ENCODE measurements at regions not wholly inside any gene's neighbourhood (a gene's known extent, or its start where the extent isn't known, plus 50 kb on each side); places are given as distances from the start of the nearest gene placed in this dataset.

DNA sequence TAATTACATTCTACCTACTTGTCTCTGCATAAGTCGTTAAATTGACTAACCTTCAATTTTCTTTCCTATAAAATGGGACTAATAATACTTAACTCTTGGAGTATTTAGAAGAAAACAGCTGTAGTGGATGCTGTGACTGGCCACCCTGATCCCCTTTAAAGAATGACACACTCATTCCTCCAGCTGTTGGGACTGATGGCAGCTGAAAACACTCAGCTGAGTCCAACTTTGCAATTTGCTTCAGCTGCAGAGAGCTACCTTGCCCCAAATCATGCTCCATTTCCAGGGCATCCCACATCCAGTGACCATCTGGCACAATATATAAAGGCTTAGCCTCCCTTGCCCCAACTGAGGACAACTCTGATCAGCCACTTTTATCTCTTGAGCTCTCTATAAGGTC is 89.1 kb downstream of the MID1IP1 start:
- H3F3A ChIP-seq (ENCODE audit: low read length, unreplicated experiment) = peaks cover 3% of the 10 kb centered on the region
- CTCF ChIA-PET = no interaction called here
- H3K4me3 ChIP-seq (ENCODE audit: low read length) = no peak overlapping the region
- no peak overlapping the region for H3K9ac ChIP-seq (ENCODE audit: low read length)
- no peaks in the 10 kb centered on the region; the same call in 1 of the 2 replicates for H3K36me3 ChIP-seq (ENCODE audit: low read depth, low read length)
- no peaks in the 10 kb centered on the region for H4K20me1 ChIP-seq (ENCODE audit: low read length)
- no peaks in the 10 kb centered on the region for H3K9me3 ChIP-seq (ENCODE audit: low read length)
- no peak overlapping the region for H2AFZ ChIP-seq (ENCODE audit: low read length)
- H3K4me1 ChIP-seq (ENCODE audit: insufficient read depth, low read length) = peaks cover 18% of the 10 kb centered on the region
- no peak overlapping the region for H3K4me2 ChIP-seq (ENCODE audit: low read length)
- TF ChIP-seq EZH2 (IDR thresholded peaks at IDR 0.05; ENCODE audit: low read length, unreplicated experiment) = no peak
- TF ChIP-seq, protein P1, sequence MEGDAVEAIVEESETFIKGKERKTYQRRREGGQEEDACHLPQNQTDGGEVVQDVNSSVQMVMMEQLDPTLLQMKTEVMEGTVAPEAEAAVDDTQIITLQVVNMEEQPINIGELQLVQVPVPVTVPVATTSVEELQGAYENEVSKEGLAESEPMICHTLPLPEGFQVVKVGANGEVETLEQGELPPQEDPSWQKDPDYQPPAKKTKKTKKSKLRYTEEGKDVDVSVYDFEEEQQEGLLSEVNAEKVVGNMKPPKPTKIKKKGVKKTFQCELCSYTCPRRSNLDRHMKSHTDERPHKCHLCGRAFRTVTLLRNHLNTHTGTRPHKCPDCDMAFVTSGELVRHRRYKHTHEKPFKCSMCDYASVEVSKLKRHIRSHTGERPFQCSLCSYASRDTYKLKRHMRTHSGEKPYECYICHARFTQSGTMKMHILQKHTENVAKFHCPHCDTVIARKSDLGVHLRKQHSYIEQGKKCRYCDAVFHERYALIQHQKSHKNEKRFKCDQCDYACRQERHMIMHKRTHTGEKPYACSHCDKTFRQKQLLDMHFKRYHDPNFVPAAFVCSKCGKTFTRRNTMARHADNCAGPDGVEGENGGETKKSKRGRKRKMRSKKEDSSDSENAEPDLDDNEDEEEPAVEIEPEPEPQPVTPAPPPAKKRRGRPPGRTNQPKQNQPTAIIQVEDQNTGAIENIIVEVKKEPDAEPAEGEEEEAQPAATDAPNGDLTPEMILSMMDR (conservative IDR thresholded peaks at IDR 0.05; ENCODE audit: low read depth, low read length) = no peak
- no peak for TF ChIP-seq EZH2phosphoT487 (IDR thresholded peaks at IDR 0.05; ENCODE audit: borderline replicate concordance, low read length)
- H3K27ac ChIP-seq (ENCODE audit: low read length) = no peak overlapping the region
- POLR2A ChIA-PET (ENCODE audit: unreplicated experiment) = no interaction called here
- ATAC-seq = no peak
- intact Hi-C loops (cut with micrococcal nuclease) = no loop called here
- BruUV-seq (replicated peaks) = no TSS peak
- peaks cover 5% of the 10 kb centered on the region; the same call in 1 of the 2 replicates for H3K79me2 ChIP-seq (ENCODE audit: low read length)
- H3K27me3 ChIP-seq (ENCODE audit: low read length) = no peaks in the 10 kb centered on the region
- H3K9me2 ChIP-seq (replicated peaks; ENCODE audit: low read length) = no peaks in the 10 kb centered on the region
- DNase-seq = no peak

GRCh38 chrX:38890963-38891362 is 89.7 kb downstream of the MID1IP1 start:
- H3K4me3 ChIP-seq (ENCODE audit: low read length) = no peak overlapping the region
- H3K79me2 ChIP-seq (ENCODE audit: low read length) = no peaks in the 10 kb centered on the region
- DNase-seq (no peak), ATAC-seq (no peak)
- TF ChIP-seq, protein P1 (conservative IDR thresholded peaks at IDR 0.05; ENCODE audit: low read depth, low read length) = no peak
- TF ChIP-seq EZH2phosphoT487 (IDR thresholded peaks at IDR 0.05; ENCODE audit: borderline replicate concordance, low read length) (no peak), EZH2 (IDR thresholded peaks at IDR 0.05; ENCODE audit: low read length, unreplicated experiment) (no peak)
- H3K27ac ChIP-seq (ENCODE audit: low read length) = no peak overlapping the region
- H3K27me3 ChIP-seq (ENCODE audit: low read length) = no peaks in the 10 kb centered on the region
- no peak overlapping the region for H2AFZ ChIP-seq (ENCODE audit: low read length)
- H3K9me2 ChIP-seq (replicated peaks; ENCODE audit: low read length) = no peaks in the 10 kb centered on the region
- ChIA-PET POLR2A (ENCODE audit: unreplicated experiment) (no interaction called here), CTCF (no interaction called here)
- H3F3A ChIP-seq (ENCODE audit: low read length, unreplicated experiment) = peaks cover 3% of the 10 kb centered on the region
- no peaks in the 10 kb centered on the region for H3K9me3 ChIP-seq (ENCODE audit: low read length)
- no TSS peak for BruUV-seq (replicated peaks)
- no peaks in the 10 kb centered on the region for H4K20me1 ChIP-seq (ENCODE audit: low read length)
- peaks cover 11% of the 10 kb centered on the region for H3K4me1 ChIP-seq (ENCODE audit: insufficient read depth, low read length)
- H3K36me3 ChIP-seq (ENCODE audit: low read depth, low read length) = no peaks in the 10 kb centered on the region
- intact Hi-C loops (cut with micrococcal nuclease) = no loop called here
- H3K4me2 ChIP-seq (ENCODE audit: low read length) = no peak overlapping the region
- H3K9ac ChIP-seq (ENCODE audit: low read length) = no peak overlapping the region

DNA sequence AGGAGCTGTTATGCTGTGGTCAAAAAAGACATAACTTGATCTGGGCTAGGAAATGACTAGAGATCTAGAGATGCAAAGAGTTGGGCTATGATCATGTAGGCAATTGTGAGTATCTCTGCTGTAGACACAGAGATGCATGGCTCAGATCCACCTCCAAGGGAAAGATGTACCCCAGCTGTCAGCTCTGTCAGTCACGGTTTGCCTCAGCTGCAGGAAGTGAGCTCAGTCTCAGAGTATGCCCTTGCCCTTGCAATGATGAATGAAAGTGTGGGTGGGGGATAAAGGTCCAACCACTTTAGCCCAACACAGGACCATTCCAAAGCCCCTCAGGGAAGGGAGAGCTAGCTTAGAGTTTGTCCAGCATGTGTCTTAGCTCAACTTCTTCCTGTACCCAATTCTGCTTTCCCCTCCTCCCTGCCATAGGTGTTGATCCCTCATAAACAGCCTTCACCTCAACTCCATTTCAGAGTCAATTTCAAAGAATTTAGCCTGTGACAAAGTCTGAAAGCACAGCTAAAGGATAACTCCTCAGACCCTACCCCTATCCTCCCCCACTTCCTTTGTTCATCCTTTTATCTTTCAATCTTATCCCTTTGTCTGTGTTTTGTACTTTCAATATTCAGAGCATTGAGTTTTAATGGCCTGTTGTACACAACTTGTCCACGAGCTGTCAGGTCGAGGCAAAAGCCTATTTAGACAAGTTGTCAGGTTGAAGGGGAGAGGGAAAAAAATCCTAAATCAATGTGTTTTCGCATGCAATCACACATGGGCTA is 90.6 kb downstream of the MID1IP1 start:
- no peak overlapping the region for H3K4me3 ChIP-seq (ENCODE audit: low read length)
- H2AFZ ChIP-seq (ENCODE audit: low read length) = no peak overlapping the region
- H3F3A ChIP-seq (ENCODE audit: low read length, unreplicated experiment) = no peaks in the 10 kb centered on the region
- intact Hi-C loops (cut with micrococcal nuclease) = no loop called here
- no peak overlapping the region for H3K27ac ChIP-seq (ENCODE audit: low read length)
- no peak for DNase-seq
- H3K27me3 ChIP-seq (ENCODE audit: low read length) = no peaks in the 10 kb centered on the region
- no peak for ATAC-seq
- H3K79me2 ChIP-seq (ENCODE audit: low read length) = no peaks in the 10 kb centered on the region
- no peaks in the 10 kb centered on the region for H3K9me2 ChIP-seq (replicated peaks; ENCODE audit: low read length)
- H3K9ac ChIP-seq (ENCODE audit: low read length) = no peak overlapping the region
- no TSS peak for BruUV-seq (replicated peaks)
- POLR2A ChIA-PET (ENCODE audit: unreplicated experiment) = no interaction called here
- no peak overlapping the region for H3K4me2 ChIP-seq (ENCODE audit: low read length)
- H3K4me1 ChIP-seq (ENCODE audit: insufficient read depth, low read length) = peaks cover 3% of the 10 kb centered on the region
- H3K36me3 ChIP-seq (ENCODE audit: low read depth, low read length) = no peaks in the 10 kb centered on the region
- CTCF ChIA-PET = no interaction called here
- no peaks in the 10 kb centered on the region for H3K9me3 ChIP-seq (ENCODE audit: low read length)
- TF ChIP-seq EZH2 (IDR thresholded peaks at IDR 0.05; ENCODE audit: low read length, unreplicated experiment) (no peak), EZH2phosphoT487 (IDR thresholded peaks at IDR 0.05; ENCODE audit: borderline replicate concordance, low read length) (no peak)
- TF ChIP-seq, protein P1 (conservative IDR thresholded peaks at IDR 0.05; ENCODE audit: low read depth, low read length) = no peak
- no peaks in the 10 kb centered on the region for H4K20me1 ChIP-seq (ENCODE audit: low read length)
